ENCODE measurements at regions not wholly inside any gene's neighbourhood (a gene's known extent, or its start where the extent isn't known, plus 50 kb on each side); places are given as distances from the start of the nearest gene placed in this dataset.

DNA sequence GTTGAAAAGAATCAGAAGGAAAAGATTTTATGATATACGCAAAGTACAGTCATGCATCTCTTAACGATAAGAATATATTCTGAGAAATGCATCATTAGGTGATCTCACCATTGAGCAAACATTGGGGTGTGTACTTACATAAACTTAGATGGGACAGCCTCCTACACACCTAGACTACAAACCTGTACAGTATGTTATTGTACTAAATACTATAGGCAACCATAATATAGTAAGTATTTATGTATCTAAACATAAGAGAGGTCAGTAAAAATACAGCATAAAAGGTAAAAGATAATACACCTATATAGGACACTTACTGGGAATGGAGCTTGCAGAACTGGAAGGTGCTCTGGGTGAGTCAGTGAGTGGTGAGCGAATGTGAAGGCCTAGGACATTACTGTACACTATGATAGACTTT lies 254.6 kb downstream of the SPRY2 start:
- Histone ChIP-seq H3K4me2 (no peak overlapping the region), H4K20me1 (ENCODE audit: insufficient read depth) (no peaks in the 10 kb centered on the region), H3K36me3 (ENCODE audit: insufficient read depth) (no peaks in the 10 kb centered on the region), H3K27ac (no peak overlapping the region), H3K79me2 (ENCODE audit: insufficient read depth, low read depth) (no peaks in the 10 kb centered on the region), H3K27me3 (ENCODE audit: insufficient read depth, low read depth) (no peaks in the 10 kb centered on the region), H2AFZ (ENCODE audit: low read depth) (no peak overlapping the region), H3K9ac (no peak overlapping the region), H3K4me1 (ENCODE audit: low read depth, poor library complexity, severe bottlenecking) (no peaks in the 10 kb centered on the region), H3K4me3 (IDR thresholded peaks at IDR 0.05; ENCODE audit: insufficient read depth, low read depth, low read length) (no peak overlapping the region)
- TF ChIP-seq, protein P1, sequence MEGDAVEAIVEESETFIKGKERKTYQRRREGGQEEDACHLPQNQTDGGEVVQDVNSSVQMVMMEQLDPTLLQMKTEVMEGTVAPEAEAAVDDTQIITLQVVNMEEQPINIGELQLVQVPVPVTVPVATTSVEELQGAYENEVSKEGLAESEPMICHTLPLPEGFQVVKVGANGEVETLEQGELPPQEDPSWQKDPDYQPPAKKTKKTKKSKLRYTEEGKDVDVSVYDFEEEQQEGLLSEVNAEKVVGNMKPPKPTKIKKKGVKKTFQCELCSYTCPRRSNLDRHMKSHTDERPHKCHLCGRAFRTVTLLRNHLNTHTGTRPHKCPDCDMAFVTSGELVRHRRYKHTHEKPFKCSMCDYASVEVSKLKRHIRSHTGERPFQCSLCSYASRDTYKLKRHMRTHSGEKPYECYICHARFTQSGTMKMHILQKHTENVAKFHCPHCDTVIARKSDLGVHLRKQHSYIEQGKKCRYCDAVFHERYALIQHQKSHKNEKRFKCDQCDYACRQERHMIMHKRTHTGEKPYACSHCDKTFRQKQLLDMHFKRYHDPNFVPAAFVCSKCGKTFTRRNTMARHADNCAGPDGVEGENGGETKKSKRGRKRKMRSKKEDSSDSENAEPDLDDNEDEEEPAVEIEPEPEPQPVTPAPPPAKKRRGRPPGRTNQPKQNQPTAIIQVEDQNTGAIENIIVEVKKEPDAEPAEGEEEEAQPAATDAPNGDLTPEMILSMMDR (conservative IDR thresholded peaks at IDR 0.05; ENCODE audit: low read depth, low read length), result no peak

DNA sequence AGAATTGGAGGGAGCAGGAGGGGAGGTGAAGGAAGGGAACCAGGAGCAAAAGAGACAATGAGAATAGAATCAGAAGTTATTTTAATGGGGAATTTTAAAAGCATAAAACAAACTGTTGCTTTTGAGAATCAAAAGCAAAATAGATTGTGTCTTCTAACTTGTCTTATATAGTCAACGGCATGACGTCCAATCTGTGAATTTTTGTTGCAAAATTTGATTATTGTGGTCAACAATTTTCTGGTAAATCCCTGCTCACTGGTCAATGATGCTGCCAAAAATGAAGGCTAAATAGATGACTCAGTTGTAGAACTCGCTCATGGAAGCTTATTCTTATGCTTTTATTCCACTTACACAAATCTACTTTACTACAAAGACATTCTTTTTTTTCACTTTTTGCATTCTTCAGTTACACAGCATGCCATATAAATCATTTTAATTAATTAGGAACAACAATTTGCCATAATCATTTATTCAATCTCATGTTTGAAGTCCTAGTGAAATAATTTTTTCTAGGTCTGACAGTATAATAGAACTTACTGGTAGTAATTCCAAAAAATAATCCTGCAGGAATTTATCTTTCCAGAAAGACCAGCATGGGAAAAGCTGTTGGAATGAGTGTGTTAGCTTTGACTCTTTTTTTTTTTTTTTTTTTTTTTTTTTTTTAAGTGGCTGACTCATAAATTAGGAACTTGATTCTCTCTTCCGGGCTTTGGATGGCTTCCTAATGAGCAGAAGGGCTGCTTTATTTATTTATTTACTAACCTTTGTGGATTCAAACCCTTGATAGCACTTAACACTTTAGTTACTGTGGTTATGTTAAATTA lies 256.9 kb downstream of the SPRY2 start:
- Histone ChIP-seq H3K79me2 (ENCODE audit: insufficient read depth, low read depth) (no peaks in the 10 kb centered on the region), H3K27ac (no peak overlapping the region), H4K20me1 (ENCODE audit: insufficient read depth) (no peaks in the 10 kb centered on the region), H3K36me3 (ENCODE audit: insufficient read depth) (no peaks in the 10 kb centered on the region), H3K4me1 (ENCODE audit: low read depth, poor library complexity, severe bottlenecking) (no peaks in the 10 kb centered on the region), H3K9ac (no peak overlapping the region), H3K27me3 (ENCODE audit: insufficient read depth, low read depth) (no peaks in the 10 kb centered on the region), H3K4me3 (IDR thresholded peaks at IDR 0.05; ENCODE audit: insufficient read depth, low read depth, low read length) (no peak overlapping the region), H2AFZ (ENCODE audit: low read depth) (no peak overlapping the region), H3K4me2 (no peak overlapping the region)
- TF ChIP-seq, protein P1 (conservative IDR thresholded peaks at IDR 0.05; ENCODE audit: low read depth, low read length), result no peak

DNA sequence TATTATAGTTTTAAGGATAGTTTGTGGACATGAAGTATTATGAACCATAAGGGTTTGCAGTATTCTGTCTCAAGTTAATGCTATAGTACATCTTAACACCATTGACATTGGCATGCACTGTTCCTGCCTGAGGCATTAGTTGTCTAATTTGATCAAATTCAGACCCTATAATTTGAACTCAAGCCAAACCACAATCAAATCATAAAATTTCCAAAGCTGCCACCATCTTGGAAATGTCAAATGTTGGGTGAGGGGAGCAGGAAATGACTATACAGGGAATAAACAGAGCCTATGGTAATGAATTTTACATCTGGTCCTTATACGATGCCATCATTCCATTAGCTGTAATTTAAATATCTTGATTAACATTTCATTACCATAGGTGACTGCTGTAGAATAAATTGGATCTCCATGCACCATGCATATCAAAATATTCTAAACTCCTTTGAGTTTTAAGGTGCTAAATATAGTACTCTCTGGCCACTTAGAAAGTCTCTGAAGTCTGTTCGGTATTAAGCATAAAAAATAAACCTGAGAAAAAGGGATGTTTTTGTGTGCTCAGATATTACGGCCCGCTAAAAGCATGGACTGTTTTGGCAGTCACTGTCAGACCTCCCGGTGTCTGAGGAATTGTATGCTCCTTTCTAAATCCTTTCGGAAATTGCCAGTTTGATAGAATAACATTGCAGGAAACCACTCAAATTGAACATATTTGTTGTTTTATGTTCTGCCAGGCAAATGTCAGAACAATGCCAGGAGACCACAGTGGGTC lies 257.7 kb downstream of the SPRY2 start:
- Histone ChIP-seq H4K20me1 (ENCODE audit: insufficient read depth) (no peaks in the 10 kb centered on the region), H3K27me3 (ENCODE audit: insufficient read depth, low read depth) (no peaks in the 10 kb centered on the region), H2AFZ (ENCODE audit: low read depth) (no peak overlapping the region), H3K36me3 (ENCODE audit: insufficient read depth) (no peaks in the 10 kb centered on the region), H3K4me1 (ENCODE audit: low read depth, poor library complexity, severe bottlenecking) (no peaks in the 10 kb centered on the region), H3K27ac (no peak overlapping the region), H3K79me2 (ENCODE audit: insufficient read depth, low read depth) (no peaks in the 10 kb centered on the region), H3K4me3 (IDR thresholded peaks at IDR 0.05; ENCODE audit: insufficient read depth, low read depth, low read length) (no peak overlapping the region), H3K4me2 (no peak overlapping the region), H3K9ac (no peak overlapping the region)
- TF ChIP-seq, protein P1 (conservative IDR thresholded peaks at IDR 0.05; ENCODE audit: low read depth, low read length), result no peak

DNA sequence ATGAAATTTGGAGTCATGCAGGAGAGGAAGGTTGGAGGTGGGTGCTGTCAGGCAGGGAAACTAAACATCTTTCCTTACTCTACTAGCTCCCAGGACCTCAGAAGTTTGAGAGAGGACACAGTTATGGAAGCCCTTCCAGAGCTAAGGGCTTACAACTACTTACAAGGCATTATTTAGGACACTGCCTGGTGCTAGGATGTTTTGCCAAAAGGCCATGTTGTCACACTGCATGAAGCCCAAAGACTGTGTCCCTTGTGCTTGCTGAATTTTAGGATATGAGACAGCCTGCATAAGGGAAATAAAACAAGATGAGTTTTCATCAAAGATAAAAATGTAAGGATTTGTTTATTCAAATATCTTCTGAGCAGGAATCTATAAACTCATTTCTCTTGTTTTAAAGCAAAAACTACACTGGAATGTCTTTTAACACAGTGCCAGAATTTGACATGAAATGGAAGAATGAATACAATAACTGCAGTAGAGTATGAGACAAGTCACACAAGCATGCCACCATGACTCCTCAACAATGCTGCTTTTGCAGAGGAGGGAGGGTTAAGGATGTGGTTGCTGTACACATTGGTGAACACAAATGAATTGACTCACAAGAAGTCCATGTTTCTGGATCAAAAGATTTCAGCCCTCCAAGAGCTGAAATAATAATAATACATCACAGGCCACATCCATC lies 258.4 kb downstream of the SPRY2 start:
- H3K27ac ChIP-seq, result no peak overlapping the region
- H3K4me1 ChIP-seq (ENCODE audit: low read depth, poor library complexity, severe bottlenecking), result no peaks in the 10 kb centered on the region
- no peaks in the 10 kb centered on the region for H3K79me2 ChIP-seq (ENCODE audit: insufficient read depth, low read depth)
- no peak overlapping the region for H3K4me2 ChIP-seq
- H3K27me3 ChIP-seq (ENCODE audit: insufficient read depth, low read depth), result no peaks in the 10 kb centered on the region
- no peaks in the 10 kb centered on the region for H3K36me3 ChIP-seq (ENCODE audit: insufficient read depth)
- no peak overlapping the region for H3K4me3 ChIP-seq (IDR thresholded peaks at IDR 0.05; ENCODE audit: insufficient read depth, low read depth, low read length)
- H2AFZ ChIP-seq (ENCODE audit: low read depth), result no peak overlapping the region
- TF ChIP-seq, protein P1 (conservative IDR thresholded peaks at IDR 0.05; ENCODE audit: low read depth, low read length), result no peak
- no peaks in the 10 kb centered on the region for H4K20me1 ChIP-seq (ENCODE audit: insufficient read depth)
- no peak overlapping the region for H3K9ac ChIP-seq
